HG03520 (cell line): ENCODE measurements at regions not wholly inside any gene's neighbourhood (a gene's known extent, or its start where the extent isn't known, plus 50 kb on each side); places are given as distances from the start of the nearest gene placed in this dataset.
"Not testable (repeated sequence)": the region's sequence is repeated elsewhere in the genome, so short reads cannot be mapped to it uniquely, and the experiment has no call there.

Experiments
- ATAC-seq: cut with Tn5 transposase; IDR thresholded peaks from one replicate; pipeline ENCODE4 v1.9.1; 2021; ENCODE audit warnings: mild to moderate bottlenecking, moderate library complexity; ENCODE audit not compliant: unreplicated experiment

DNA sequence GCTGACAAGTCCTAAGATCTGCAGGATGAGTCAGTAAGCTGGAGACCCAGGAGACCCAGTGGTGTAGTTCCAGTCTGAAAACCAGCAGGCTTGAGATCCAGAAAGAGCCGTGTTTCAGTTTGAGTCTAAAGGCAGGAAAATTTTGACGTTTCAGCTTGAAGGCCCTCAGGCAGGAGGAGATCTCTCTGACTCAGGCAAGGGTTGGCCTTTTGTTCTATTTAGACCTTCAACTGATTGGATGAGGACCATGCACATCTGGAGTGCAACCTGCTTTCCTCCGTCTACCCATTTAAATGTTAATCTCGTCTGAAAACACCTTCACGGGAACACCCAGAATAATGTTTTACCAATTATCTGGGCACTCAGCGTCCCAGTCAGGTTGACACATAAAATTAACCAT lies 69.5 kb downstream of the NPIPA7 start:
- ATAC-seq = not testable (repeated sequence)

DNA sequence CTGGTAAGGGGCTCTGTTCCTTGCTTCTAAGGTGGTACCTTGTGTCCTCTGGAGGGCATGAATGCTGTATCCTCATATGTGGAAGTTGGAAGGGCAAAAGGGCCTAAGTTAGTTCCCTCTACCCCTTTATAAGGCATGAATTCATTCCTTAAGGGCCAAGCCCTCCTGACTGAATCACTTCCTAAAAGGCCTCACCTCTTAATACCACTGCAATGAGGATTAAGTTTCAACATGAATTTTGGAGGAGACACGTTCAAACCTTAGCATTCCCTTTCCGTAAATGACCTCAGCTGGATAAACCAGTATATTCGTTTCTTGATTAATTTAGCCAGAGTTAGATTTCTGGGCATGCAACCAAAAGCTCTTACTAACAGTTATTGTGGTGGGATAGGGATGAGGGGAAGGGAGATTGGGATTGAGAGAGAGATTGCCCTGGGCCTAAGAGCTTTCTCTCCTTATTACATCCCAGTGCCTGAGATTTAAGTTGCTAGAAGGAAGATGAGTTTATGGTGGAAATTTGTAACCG lies 70.8 kb downstream of the NPIPA7 start:
- ATAC-seq = not testable (repeated sequence)

DNA sequence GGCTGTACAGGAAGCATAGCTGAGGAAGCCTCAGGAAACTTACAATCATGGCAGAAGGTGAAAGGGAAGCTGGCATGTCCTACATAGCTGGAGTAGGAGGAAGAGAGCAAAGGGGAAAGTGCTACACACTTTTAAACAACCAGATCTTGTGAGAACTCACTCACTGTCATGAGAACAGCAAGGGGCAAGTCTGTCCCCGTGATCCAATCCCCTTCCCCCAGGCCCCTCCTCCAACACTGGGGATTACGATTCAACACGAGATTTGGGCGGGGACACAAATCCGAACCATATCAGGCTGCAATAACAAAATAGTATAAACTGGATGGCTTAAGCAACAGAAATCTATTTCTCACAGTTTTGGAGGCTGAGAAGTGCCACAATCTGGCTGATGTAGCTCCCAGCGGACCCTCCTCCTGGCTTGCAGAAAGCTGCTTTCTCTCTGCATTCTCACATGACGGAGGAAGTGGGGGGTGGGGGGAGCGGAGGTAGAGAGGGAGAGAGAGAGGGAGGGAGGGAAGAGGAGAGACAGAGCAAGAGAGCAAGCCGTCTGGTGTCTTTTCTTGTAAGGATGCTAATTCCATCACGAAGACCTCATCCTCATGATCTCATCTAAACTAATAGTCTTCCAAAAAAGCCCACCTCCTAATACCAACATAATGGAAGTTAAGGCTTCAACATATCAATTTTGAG lies 72.9 kb downstream of the NPIPA7 start:
- not testable (repeated sequence) for ATAC-seq

DNA sequence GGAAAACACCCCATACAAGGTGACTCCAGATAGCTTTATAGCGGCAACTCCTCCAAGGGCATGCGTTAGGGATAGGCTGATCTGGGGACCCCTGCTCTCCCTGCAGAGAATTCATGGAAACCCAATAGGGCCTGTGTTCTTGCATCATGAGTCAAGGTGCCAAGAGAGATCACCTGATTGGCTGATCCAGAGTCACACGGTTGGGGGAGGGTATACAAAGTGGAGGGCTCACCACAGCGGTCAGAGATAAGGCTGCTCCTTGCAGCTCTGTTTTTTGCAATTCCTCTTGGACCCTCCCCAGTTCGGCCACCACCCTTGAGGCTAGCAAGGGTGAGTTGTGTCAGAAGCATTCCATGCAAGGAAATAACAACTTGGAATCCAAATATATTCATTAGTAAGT lies 79.6 kb downstream of the NPIPA7 start:
- ATAC-seq = not testable (repeated sequence)

DNA sequence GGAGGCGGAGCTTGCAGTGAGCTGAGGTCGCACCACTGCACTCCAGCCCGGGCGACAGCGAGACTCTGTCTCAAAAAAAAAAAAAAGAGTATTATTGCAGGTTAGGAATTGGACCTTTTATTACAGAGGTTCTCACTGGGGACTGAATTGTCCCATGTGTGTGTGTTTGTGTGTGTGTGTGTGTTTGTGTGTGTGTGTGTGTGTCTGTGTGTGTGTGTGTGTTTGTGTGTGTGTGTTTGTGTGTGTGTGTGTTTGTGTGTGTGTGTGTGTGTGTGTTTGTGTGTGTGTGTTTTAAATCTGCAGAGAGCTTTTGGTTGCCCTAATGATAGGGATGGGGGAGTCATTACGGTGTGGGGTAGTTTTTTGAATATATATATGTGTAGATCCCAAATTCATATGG lies 84.9 kb downstream of the NPIPA7 start:
- ATAC-seq = not testable (repeated sequence)

- ATAC-seq = not testable (repeated sequence)
These were observed 110.0 kb downstream of the NPIPA7 start for GRCh38 chr16:16488919-16489318.

DNA sequence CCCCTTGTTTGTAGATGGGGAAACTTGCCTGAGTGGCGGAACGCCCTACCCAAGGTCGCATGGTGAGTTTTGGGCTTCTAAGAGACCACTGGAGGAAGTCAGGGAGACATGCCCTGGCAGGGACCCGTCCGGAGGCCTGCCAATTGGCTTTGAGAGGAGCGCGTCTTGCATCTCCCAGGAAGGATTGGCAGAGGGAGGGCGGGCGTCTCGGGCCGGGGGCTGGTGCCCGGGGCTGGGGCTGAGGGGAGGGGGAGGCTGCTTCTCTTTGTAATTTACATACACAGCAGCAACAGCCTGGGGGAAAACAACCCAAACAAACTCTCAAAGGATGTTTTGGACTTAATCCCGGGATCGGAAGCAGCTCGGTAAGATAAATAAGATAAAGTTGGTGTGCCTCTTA lies 110.5 kb downstream of the NPIPA7 start:
- ATAC-seq = not testable (repeated sequence)

DNA sequence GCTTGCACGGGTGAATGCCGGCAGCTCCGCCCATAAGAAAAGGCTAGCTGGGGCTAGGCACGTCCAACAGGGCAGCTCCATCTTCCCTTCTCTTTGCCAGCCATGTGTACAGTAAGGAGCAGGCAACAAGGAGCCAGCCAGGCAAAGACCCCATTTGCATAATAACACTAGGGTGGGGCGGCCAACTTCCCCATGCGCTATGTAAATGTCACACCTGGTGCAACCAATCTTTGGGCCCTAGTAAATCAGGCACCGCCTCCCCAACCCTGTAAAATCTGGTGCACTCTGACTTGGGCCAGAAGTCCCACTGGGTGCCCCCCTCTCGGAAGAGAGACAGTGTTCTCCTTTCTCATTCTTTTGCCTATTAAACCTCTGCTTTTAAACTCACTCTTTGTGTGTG lies 115.2 kb downstream of the NPIPA7 start:
- not testable (repeated sequence) for ATAC-seq

DNA sequence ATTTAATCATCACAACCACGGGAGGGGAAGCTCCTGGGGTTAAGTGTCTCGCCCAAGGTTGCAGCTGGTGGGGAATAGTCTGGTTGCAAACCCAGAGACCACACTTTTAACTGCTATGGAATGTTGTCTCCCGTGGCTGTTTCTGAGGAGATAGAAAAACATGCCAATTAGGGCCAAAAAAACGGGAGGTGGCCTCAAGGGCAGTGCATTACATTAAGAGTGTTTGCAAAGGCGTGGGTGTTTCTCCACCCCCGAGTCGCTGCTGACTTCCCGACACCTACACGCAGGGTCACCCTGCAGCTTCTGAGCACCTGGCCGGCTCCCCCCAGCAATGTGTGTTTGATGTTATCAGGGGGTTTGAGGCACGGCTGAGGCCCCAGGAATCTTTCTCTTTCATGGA lies 116.1 kb downstream of the NPIPA7 start:
- ATAC-seq = not testable (repeated sequence)

- not testable (repeated sequence) for ATAC-seq
These were observed 120.9 kb downstream of the NPIPA7 start for GRCh38 chr16:16499875-16500274.

- ATAC-seq = not testable (repeated sequence)
These were observed 128.1 kb downstream of the NPIPA7 start for GRCh38 chr16:16507041-16507440.

DNA sequence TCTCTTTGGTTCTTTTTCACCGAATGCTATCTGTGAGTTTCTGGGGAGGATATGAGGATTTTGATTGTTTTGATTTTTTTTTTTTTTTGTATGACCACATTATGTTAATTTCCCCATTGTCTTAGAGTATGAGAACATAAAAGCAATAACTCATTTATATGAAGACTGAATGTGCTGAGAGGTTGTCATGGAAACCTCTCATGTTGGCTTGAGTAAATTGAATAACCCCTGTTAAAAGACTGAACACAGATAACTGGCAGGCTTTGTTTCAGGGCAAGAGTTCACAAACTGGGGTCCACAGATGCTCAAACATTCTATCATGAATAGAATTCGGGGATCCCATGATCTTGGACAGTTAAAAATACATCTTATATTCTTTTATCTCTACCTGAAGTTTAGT lies 129.4 kb downstream of the NPIPA7 start:
- not testable (repeated sequence) for ATAC-seq

DNA sequence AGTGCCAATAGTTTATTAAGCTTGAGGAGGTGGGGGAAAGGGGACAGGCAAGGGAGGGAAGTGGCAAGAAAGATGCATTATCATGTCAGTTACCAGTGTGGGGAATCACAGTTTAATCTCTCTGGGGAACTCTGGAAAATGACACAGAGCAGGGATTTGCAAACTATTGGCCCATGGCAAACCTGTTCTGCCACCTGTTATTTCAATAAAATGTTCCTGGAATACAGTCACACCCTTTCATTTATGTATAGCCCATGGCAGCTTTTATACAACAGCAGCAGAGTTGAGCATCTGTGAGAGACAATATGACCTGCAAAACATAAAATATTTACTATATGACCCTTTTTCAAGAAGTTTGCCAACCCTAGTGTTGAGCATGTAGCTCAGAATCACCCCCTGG lies 140.5 kb downstream of the NPIPA7 start:
- ATAC-seq = not testable (repeated sequence)

DNA sequence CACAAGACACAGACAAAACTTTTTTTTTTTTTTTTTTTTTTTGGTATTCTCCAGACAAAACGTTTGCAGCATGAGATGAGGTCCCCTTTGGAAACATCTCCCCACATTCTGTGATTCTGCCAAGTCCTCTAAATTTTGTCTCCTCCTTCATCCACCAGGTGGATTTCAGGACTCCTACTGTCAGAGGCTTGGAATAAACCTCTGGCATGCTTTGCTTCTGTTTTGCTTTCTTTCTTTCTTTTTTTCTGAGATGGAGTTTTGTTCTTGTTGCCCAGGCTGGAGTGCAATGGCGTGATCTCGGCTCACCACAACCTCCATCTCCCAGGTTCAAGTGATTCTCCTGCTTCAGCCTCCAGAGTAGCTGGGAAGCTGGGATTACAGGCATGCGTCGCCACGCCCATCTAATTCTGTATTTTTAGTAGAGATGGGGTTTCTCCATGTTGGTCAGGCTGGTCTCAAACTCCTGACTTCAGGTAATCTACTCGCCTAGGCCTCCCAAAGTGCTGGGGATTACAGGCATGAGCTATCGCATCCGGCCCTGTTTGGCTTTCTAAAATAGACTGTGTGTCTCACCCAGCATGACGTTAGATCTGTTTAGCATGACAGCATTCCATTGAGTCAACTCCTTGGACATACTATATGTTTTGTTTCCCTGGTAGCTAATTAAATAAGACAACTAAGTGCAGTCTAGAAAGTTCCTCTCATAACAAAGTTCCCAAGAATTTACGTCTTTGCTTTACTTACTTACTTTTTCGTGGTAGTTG lies 142.5 kb downstream of the NPIPA7 start:
- not testable (repeated sequence) for ATAC-seq

DNA sequence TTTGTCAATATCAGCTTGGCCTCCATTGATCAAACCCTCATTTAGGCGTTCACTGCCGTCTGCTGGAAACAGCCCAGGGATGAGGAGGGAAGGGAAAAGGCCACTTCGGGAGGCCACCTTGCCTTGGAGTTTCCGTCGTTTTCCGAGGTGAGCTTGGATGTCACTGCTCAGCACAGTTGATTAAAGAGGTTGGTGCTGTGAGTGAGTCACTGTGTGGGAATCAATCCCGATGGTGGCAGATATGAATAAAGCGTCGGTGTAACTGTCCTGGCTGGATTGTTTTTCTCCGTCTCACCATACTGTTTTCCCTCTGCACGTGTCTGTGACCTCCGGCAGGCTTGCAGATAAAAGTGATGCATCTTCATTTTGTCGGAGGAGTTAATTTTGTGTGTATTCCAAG lies 148.1 kb downstream of the NPIPA7 start:
- ATAC-seq = not testable (repeated sequence)

DNA sequence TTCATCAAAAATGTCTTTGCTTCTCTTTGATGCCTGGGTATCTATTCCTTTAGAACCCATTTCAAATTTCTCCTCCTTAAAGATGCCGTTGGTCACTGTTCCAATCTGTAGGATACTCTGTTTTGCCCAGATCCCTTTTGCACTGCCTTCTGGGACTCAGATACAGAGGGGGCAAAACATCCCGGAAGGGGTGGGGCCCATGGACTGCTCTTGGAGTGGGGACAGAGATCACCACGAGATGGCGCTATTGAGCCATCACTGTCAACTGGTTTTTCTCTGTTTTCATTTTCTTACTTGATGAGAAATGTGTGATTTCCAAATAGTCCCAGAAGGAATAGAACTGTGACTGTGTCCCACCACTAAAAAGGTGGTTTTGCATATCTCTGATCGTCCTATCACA lies 151.8 kb downstream of the NPIPA7 start:
- not testable (repeated sequence) for ATAC-seq

DNA sequence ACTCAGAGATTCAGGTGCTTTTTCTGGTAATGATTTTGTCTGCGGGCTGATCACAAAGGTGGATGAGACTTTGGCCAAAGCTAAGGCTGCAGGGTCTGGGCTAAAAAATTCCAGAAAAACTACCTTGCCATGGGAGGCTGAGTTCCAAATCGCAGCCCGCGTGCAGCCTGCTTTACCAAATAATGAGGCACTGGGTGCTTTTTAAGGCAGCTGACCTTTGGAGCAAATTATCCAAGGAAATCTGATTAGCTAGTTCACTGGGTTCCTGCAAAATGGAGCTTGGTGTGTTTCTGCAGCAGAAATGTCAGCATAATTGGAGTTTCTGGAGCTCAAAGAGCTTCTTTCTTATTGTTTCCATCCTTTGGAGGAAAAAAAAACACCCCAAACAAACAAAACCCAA lies 156.6 kb downstream of the NPIPA7 start:
- not testable (repeated sequence) for ATAC-seq

GRCh38 chr16:16536151-16536550 lies 157.2 kb downstream of the NPIPA7 start:
- ATAC-seq = not testable (repeated sequence)

GRCh38 chr16:16549710-16550109 lies 170.8 kb downstream of the NPIPA7 start:
- ATAC-seq = not testable (repeated sequence)

DNA sequence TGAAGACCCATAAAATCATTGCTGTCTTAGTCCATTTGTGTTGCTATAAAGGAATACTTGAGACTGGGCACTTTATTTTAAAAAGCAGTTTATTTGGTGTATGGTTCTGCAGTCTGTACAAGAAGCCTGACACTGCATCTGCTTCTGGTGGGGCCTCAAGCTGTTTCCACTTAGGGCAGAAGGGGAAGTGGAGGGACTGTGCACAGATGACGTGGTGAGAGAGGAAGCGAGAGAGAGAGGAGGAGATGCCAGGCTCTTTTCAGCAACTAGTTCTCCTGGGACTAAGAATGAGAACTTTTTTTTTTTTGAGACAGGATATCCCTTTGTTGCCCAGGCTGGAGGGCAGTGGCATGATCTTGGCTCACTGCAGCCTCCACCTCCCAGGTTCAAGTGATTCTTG lies 171.9 kb downstream of the NPIPA7 start:
- not testable (repeated sequence) for ATAC-seq

DNA sequence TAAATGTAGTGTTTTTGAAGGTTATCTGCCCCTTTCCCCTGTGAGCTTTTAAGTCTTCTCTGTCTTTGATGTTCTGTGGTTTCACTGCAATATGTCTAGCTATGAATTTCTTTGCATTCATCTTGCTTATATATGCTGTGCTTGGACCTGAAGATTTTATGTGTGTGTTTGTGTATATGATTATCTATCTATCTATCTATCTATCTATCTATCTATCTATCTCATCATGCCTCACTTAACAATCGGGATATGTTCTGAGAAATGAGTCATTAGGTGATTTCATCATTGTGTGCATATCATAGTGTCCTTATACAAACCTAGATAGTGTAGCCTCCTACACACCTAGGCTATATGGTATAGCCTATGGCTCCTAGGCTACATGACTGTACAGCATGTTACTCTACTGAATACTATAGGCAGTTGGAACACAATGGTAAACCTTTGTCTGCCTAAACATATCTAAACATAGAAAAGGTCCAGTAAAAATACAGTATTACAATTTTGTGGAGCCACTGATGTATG lies 173.9 kb downstream of the NPIPA7 start:
- not testable (repeated sequence) for ATAC-seq
